ENCODE measurements at regions not wholly inside any gene's neighbourhood (a gene's known extent, or its start where the extent isn't known, plus 50 kb on each side); places are given as distances from the start of the nearest gene placed in this dataset.

DNA sequence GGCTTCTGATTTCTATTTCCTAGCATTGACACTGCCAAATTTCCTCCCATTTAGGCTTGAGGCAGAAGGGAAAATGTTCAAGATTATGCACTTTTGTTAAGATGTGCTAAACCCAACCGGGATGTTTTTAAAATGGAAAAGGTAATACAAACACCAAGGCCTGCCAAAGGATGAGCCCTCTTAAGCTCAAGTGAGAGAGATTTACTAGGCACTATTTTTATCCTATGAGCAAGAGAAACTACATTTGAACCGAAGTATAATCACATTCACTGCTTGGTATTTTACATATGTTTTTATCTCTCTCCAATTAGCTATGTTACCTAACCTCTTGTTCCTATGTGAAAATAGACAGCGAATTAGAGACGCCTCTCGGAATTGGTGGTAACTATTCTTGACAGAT is 295.8 kb downstream of the GABRB3 start:
- DNase-seq (ENCODE audit: extremely low spot score): no peak
- no peak overlapping the region for H3K27ac ChIP-seq (ENCODE audit: low read depth)
- H3K36me3 ChIP-seq (ENCODE audit: insufficient read depth): no peaks in the 10 kb centered on the region
- H3K4me1 ChIP-seq (ENCODE audit: insufficient read depth): no peaks in the 10 kb centered on the region
- 76% methylated on average over 5 of the region's 5 CpGs for WGBS
- H3K4me3 ChIP-seq (ENCODE audit: low read depth, low read length): no peak overlapping the region

DNA sequence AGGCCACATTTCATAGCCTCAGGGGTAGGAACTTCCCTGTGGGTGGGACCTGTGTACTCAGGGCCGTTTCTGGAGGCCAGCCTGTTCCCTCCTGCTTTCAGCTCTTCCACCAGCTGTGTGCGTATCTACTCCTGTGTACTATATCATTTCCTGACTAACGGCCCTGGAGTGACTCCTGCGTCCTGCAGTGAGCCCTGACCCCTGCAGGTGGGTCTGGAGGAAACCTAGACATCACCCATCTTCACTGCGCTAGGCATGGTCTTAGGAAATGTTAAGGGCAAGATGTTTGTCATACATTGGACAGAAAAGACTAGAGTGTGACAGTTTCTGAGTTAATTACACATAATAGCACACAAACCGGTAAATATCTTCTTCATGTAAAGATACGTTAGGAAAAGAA is 297.3 kb downstream of the GABRB3 start:
- no peaks in the 10 kb centered on the region for H3K4me1 ChIP-seq (ENCODE audit: insufficient read depth)
- H3K27ac ChIP-seq (ENCODE audit: low read depth): no peak overlapping the region
- no peak for DNase-seq (ENCODE audit: extremely low spot score)
- no peak overlapping the region for H3K4me3 ChIP-seq (ENCODE audit: low read depth, low read length)
- 76% methylated on average over 7 of the region's 7 CpGs for WGBS
- H3K36me3 ChIP-seq (ENCODE audit: insufficient read depth): no peaks in the 10 kb centered on the region

DNA sequence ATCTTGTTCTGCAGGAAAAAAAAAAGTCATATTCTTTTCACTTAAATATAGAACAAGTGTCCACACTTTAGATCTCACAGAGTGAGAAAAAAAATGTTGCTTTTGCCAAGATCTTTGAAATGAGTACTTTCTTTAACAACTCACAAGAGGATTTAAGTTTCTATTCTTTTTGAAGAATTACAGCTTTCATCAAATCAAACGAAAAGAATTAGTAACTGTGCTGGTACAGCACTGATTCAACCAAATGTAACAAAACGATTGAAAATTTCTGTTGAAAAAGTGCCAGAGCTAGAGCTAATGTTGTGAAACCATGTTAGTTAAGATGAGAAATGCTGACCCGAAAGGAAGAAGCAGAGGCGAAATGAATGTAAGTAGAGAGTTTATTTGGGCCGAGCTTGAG is 300.2 kb downstream of the GABRB3 start:
- H3K36me3 ChIP-seq (ENCODE audit: insufficient read depth): no peaks in the 10 kb centered on the region
- no peak overlapping the region for H3K27ac ChIP-seq (ENCODE audit: low read depth)
- no peaks in the 10 kb centered on the region for H3K4me1 ChIP-seq (ENCODE audit: insufficient read depth)
- no peak overlapping the region for H3K4me3 ChIP-seq (ENCODE audit: low read depth, low read length)
- WGBS: 63% methylated on average over 5 of the region's 5 CpGs
- no peak for DNase-seq (ENCODE audit: extremely low spot score)

DNA sequence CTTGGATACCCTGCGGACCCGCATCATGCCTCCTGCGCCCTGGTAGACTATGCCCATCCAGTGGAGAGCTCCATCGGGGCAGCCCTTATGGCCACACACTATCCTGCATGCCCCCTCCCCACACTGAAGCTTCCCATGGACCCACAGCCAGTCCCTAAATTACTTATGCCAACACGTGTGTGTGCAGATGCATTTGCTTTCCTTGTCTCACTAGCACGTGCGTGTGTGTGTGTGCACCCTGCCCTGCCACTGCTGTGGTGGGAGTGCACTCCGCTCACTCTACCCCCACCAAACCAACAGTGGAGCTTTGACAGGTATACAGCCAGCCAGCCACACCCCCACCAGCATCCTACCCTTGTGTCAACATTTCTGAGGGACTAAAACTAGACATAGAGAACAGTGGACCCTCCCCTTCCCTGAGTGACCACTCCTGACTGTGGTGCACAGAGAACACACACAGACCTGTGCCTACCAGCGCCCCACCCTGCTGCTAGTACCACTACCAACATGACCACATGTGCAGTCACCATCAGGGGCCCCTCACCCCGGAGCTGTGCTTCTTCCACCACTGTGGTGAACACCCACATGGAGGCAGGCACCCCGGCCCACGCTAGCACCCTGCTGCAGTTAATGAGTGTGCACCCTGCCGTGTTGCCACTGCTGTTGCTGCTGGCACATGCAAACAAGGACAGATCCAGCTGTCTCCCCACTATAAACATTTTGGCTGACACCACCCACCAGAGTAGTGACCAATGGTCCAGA is 310.8 kb downstream of the GABRB3 start:
- Histone ChIP-seq H3K36me3 (ENCODE audit: insufficient read depth) (no peaks in the 10 kb centered on the region), H3K27ac (ENCODE audit: low read depth) (no peak overlapping the region), H3K4me3 (ENCODE audit: low read depth, low read length) (no peak overlapping the region), H3K4me1 (ENCODE audit: insufficient read depth) (no peaks in the 10 kb centered on the region)
- no peak for DNase-seq (ENCODE audit: extremely low spot score)
- WGBS: 87% methylated on average over 13 of the region's 13 CpGs

DNA sequence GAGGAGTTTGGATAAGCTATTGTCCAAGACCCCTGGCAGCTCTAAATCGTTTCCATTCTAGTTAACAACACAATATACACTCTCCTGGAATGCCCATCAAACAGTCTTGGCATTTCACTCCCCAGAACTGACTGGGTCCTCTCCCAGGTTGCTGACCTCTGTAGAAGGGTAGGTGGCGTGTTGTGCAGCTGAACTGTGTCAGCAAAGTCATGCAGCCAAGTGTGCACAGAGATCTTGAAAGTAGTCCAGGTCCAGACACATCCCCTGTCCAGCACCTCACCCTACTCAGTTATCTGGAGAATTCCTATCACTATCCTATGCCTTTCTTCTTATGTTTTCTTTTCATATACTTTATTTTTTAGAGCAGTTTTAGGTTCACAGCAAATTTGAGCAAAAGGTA is 312.7 kb downstream of the GABRB3 start:
- no peak for DNase-seq (ENCODE audit: extremely low spot score)
- 47% methylated on average over 2 of the region's 2 CpGs for WGBS
- no peak overlapping the region for H3K4me3 ChIP-seq (ENCODE audit: low read depth, low read length)
- no peaks in the 10 kb centered on the region for H3K36me3 ChIP-seq (ENCODE audit: insufficient read depth)
- H3K4me1 ChIP-seq (ENCODE audit: insufficient read depth): no peaks in the 10 kb centered on the region
- H3K27ac ChIP-seq (ENCODE audit: low read depth): no peak overlapping the region

DNA sequence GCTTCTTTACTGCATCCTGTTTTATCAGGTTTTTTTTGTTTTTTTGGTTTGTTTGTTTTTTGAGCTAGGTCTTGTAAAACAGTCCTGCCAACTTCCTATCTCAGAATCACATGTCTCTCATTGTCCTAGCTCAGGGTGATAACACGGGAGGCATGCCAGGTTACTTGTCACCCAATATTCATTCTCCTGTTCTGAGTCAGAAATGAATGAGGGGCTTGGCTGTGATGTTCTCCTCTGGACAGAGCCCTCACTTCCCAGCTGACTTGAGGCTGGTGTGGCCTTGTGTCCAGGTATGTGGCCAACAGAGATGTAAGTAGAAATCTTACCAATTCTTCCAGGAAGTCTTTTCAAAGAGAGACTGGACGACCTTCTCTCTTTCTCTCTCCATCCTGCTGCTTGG is 317.0 kb downstream of the GABRB3 start:
- Histone ChIP-seq H3K27ac (ENCODE audit: low read depth) (no peak overlapping the region), H3K36me3 (ENCODE audit: insufficient read depth) (no peaks in the 10 kb centered on the region), H3K4me1 (ENCODE audit: insufficient read depth) (no peaks in the 10 kb centered on the region), H3K4me3 (ENCODE audit: low read depth, low read length) (no peak overlapping the region)
- 54% methylated on average over 2 of the region's 2 CpGs for WGBS
- no peak for DNase-seq (ENCODE audit: extremely low spot score)

DNA sequence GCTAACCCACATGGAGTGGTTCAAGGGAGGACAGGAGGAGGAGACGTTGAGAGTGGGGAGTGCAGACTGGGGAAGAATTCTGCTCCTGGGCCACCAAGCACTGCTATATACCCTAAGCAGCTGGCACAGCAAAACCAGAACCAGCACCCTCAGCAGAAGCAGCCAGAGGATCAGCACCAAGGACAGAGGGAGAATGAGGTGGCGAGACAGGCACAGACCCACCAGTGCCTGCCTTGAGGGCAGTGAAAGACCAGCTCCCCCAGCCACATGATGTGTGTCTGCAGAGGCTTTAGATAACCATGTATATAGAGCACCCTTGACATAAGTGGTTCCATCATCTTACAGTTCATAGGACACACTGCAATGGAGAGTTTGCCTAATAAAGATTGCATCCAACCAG is 319.0 kb downstream of the GABRB3 start:
- Histone ChIP-seq H3K36me3 (ENCODE audit: insufficient read depth) (no peaks in the 10 kb centered on the region), H3K27ac (ENCODE audit: low read depth) (no peak overlapping the region), H3K4me3 (ENCODE audit: low read depth, low read length) (no peak overlapping the region), H3K4me1 (ENCODE audit: insufficient read depth) (no peaks in the 10 kb centered on the region)
- WGBS: 46% methylated on average over 2 of the region's 2 CpGs
- no peak for DNase-seq (ENCODE audit: extremely low spot score)

DNA sequence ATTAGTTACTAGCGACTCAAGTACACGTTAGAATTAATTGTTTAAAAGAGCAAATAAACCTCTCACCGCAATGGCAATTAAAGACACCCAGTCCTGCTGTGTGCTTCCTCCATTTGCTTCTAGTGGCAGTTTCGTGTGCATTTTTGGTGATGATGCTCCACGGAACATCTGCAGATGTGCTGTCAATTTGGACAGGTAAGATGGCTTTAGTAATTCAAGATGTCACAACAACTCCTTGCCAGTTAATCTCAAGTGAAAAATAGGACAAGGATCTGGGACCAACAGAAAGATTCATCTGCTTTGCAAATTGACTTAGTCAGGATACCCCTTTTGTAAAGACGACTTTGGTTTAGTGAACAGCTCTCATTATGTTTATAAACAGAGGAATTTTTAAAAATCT is 320.9 kb downstream of the GABRB3 start:
- Histone ChIP-seq H3K27ac (ENCODE audit: low read depth) (no peak overlapping the region), H3K36me3 (ENCODE audit: insufficient read depth) (no peaks in the 10 kb centered on the region), H3K4me3 (ENCODE audit: low read depth, low read length) (no peak overlapping the region), H3K4me1 (ENCODE audit: insufficient read depth) (no peaks in the 10 kb centered on the region)
- no peak for DNase-seq (ENCODE audit: extremely low spot score)
- WGBS: 77% methylated on average over 6 of the region's 6 CpGs

DNA sequence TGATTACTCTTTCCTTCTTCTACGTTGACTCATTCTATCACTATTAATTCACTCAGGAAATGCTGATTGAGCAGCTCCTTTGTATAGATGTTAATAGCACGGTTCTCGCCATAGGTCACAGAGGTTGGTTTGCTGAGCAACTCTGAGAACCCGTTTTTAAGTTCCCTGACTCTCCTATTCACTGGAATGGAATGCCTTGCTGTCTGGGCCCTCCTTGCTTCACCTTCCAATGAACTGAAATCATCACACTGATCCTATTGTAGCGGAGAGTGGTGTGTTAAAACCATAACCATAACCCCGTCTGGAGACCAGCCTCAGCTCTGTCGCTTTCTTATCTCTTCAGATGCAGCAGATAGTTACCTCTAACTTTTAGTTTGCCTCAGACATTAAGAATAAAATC is 323.6 kb downstream of the GABRB3 start:
- 53% methylated on average over 7 of the region's 7 CpGs for WGBS
- no peak for DNase-seq (ENCODE audit: extremely low spot score)
- H3K27ac ChIP-seq (ENCODE audit: low read depth): no peak overlapping the region
- no peaks in the 10 kb centered on the region for H3K4me1 ChIP-seq (ENCODE audit: insufficient read depth)
- no peak overlapping the region for H3K4me3 ChIP-seq (ENCODE audit: low read depth, low read length)
- H3K36me3 ChIP-seq (ENCODE audit: insufficient read depth): no peaks in the 10 kb centered on the region

DNA sequence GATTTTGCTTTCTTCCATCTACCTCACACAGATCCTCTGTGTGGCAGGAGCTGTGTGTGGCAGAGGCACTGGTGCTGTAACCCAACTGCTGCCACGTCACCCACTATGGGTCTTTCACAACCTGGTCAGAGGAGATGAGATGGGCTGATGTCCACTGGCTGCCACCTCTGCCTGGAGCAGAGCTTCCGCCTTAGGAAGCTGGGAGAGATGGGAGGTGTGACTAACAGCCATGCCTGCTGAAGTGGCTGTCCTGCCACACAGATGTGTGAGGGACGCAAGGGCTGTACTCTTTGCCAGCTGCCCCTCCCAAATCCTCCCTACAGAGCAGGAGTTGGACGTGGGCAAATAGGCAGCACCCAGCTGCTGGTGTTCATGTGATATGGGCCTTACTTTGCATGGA is 329.5 kb downstream of the GABRB3 start:
- H3K27ac ChIP-seq (ENCODE audit: low read depth): no peak overlapping the region
- no peaks in the 10 kb centered on the region for H3K36me3 ChIP-seq (ENCODE audit: insufficient read depth)
- DNase-seq (ENCODE audit: extremely low spot score): no peak
- 82% methylated on average over 4 of the region's 4 CpGs for WGBS
- H3K4me1 ChIP-seq (ENCODE audit: insufficient read depth): no peaks in the 10 kb centered on the region
- H3K4me3 ChIP-seq (ENCODE audit: low read depth, low read length): no peak overlapping the region

DNA sequence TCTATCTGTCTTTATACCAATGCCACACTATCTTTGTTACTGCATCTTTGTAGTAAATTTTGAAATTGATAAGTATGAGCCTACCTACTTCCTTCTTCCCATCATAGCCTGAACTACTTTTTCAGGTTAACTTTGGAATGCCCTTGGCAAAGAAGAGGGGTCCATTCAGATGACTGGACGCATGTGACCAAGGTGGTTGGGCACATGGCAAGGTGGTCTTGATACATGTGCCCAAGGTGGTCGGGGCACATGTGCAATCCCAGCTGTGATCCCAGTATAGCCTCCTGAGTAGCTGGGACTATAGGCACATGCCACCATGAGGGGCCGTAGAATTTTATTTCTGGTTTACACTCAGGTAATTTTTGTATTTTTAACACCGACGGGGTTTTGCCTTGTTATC is 330.2 kb downstream of the GABRB3 start:
- DNase-seq (ENCODE audit: extremely low spot score): no peak
- Histone ChIP-seq H3K27ac (ENCODE audit: low read depth) (no peak overlapping the region), H3K4me1 (ENCODE audit: insufficient read depth) (no peaks in the 10 kb centered on the region), H3K36me3 (ENCODE audit: insufficient read depth) (no peaks in the 10 kb centered on the region), H3K4me3 (ENCODE audit: low read depth, low read length) (no peak overlapping the region)
- 93% methylated on average over 5 of the region's 5 CpGs for WGBS

DNA sequence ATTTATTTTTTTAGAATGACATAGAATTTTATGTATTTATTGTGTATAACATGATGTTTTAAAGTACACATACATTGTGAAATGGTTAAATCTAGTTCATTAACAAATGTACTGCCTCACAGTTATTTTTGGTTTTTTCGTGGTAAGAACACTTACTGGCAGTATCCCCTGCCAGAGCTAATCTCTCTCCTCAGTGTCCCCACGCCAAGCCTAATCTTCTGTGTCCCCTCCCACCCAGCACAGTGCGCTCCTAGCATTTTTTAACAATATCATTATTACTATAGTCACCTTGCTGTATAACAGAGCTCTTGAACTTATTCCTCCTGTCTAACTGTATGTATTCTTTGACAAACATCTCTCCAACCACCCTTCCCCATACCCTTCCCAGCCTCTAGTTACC is 333.2 kb downstream of the GABRB3 start:
- Histone ChIP-seq H3K4me1 (ENCODE audit: insufficient read depth) (no peaks in the 10 kb centered on the region), H3K27ac (ENCODE audit: low read depth) (no peak overlapping the region), H3K4me3 (ENCODE audit: low read depth, low read length) (no peak overlapping the region), H3K36me3 (ENCODE audit: insufficient read depth) (no peaks in the 10 kb centered on the region)
- WGBS: 52% methylated on average over 3 of the region's 3 CpGs
- no peak for DNase-seq (ENCODE audit: extremely low spot score)

DNA sequence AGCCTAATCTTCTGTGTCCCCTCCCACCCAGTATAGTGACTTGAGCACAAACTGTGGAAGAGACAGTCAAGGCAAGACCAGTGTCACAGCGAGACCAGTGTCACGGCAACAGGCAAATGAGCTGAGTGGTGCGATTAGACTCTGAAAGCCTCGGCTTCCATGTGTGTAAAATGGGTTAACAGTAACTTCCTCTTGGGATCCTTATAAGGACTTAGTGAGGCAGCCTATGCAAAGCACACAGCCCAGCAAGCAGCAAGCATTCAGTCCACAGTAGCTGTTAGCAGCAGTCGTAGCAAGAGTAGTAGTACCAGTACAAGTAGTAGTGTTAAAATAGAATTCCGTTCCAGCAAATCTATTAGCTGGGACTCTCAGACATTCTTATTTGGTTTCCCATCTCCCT is 334.1 kb downstream of the GABRB3 start:
- WGBS: 78% methylated on average over 6 of the region's 6 CpGs

DNA sequence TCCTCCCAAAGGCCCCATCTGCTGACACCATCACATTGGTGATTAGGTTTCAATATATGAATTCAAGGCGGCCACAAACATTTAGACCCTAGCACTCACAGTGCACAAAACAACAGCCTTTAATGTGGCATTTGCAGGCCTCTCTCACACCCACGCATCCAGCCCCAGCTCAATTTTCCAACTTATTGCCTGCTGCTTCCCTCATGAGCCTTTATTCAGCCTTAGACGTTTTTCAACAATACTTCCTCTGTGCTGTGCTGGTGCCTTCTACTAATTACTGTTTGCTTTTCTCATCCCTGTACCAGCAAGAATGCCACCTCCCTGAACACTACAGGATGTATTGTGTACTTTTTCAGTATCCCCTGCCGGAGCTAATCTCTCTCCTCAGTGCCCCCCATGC is 334.6 kb downstream of the GABRB3 start:
- Histone ChIP-seq H3K27ac (ENCODE audit: low read depth) (no peak overlapping the region), H3K4me1 (ENCODE audit: insufficient read depth) (no peaks in the 10 kb centered on the region), H3K36me3 (ENCODE audit: insufficient read depth) (no peaks in the 10 kb centered on the region), H3K4me3 (ENCODE audit: low read depth, low read length) (no peak overlapping the region)
- 61% methylated on average over 4 of the region's 4 CpGs for WGBS
- DNase-seq (ENCODE audit: extremely low spot score): no peak

More for the DNA sequence above, 334.1 kb downstream of the GABRB3 start:
- DNase-seq (ENCODE audit: extremely low spot score): no peak
- H3K4me3 ChIP-seq (ENCODE audit: low read depth, low read length): no peak overlapping the region
- no peaks in the 10 kb centered on the region for H3K36me3 ChIP-seq (ENCODE audit: insufficient read depth)
- H3K27ac ChIP-seq (ENCODE audit: low read depth): no peak overlapping the region
- H3K4me1 ChIP-seq (ENCODE audit: insufficient read depth): no peaks in the 10 kb centered on the region

DNA sequence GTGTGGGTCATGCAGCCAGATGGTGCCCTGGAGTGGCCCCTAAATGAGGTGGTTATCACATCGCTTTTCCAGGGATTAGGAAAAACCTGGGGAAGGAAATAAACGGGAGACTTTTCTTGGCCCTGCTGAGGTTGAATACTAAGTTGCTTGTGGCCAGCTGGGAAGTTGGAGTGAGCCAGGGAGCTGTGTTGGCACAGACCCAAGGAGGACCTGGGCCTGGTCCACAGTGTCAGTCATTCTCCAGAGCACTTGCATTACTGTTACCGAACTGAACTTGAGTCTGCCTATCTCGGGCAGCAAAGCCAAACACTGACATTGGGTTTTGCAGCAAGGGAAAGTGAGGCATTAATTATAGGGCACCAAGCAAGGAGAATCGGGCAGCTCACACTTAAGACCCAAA is 339.0 kb downstream of the GABRB3 start:
- DNase-seq (ENCODE audit: extremely low spot score): no peak
- WGBS: 73% methylated on average over 5 of the region's 5 CpGs
- no peaks in the 10 kb centered on the region for H3K4me1 ChIP-seq (ENCODE audit: insufficient read depth)
- no peak overlapping the region for H3K27ac ChIP-seq (ENCODE audit: low read depth)
- no peaks in the 10 kb centered on the region for H3K36me3 ChIP-seq (ENCODE audit: insufficient read depth)
- no peak overlapping the region for H3K4me3 ChIP-seq (ENCODE audit: low read depth, low read length)

All from urinary bladder (tissue), 3 donors.